Activated B cell treated with CpG ODN at 0.5 μM for 24 hours (primary cell): ENCODE measurements at regions not wholly inside any gene's neighbourhood (a gene's known extent, or its start where the extent isn't known, plus 50 kb on each side); places are given as distances from the start of the nearest gene placed in this dataset.

Experiments used
- ATAC-seq: fragments of 200-7000 bp; cut with Tn5 transposase; one replicate; pipeline ENCODE4 v1.10.0; 2021; ENCODE audit warnings: low read depth, mild to moderate bottlenecking, moderate library complexity
- CTCF ChIA-PET: fragments of 350-600 bp; sonication (Branson Sonifier 250); formaldehyde crosslinking; loops from one replicate; lab custom pipeline; 2021; ENCODE audit warnings: antibody characterized with exemption; lab: Charles Lee
- POLR2A ChIA-PET: fragments of 350-600 bp; sonication (Branson Sonifier 250); formaldehyde crosslinking; loops from one replicate; lab custom pipeline; 2021; ENCODE audit warnings: antibody characterized with exemption; lab: Charles Lee
- DNase-seq: peaks from one replicate; pipeline ENCODE4 v3.0.0; 2022
- H3K27ac Mint-ChIP-seq: one replicate; pipeline ENCODE4 v1.8.0; 2020; ENCODE audit warnings: mixed read lengths
- H3K27me3 Mint-ChIP-seq: one replicate; pipeline ENCODE4 v1.8.0; 2021; ENCODE audit warnings: mixed read lengths
- H3K36me3 Mint-ChIP-seq: one replicate; pipeline ENCODE4 v1.8.0; 2021; ENCODE audit warnings: low read depth, mixed read lengths
- H3K4me1 Mint-ChIP-seq: one replicate; pipeline ENCODE4 v1.8.0; 2021; ENCODE audit warnings: mixed read lengths
- H3K4me3 Mint-ChIP-seq: one replicate; pipeline ENCODE4 v1.8.0; 2020; ENCODE audit warnings: mild to moderate bottlenecking, mixed read lengths
- H3K9me3 Mint-ChIP-seq: one replicate; pipeline ENCODE4 v1.8.0; 2020; ENCODE audit warnings: mixed read lengths
- CTCF ChIP-seq: fragments of 200-600 bp; IDR thresholded peaks from one replicate; pipeline ENCODE4 v1.8.0; 2022; ENCODE audit warnings: antibody characterized with exemption, mild to moderate bottlenecking
- intact Hi-C: fragments of 100-400 bp; cut with micrococcal nuclease; formaldehyde crosslinking; loops from one replicate; pipeline ENCODE4 v1.15.1; 2024

DNA sequence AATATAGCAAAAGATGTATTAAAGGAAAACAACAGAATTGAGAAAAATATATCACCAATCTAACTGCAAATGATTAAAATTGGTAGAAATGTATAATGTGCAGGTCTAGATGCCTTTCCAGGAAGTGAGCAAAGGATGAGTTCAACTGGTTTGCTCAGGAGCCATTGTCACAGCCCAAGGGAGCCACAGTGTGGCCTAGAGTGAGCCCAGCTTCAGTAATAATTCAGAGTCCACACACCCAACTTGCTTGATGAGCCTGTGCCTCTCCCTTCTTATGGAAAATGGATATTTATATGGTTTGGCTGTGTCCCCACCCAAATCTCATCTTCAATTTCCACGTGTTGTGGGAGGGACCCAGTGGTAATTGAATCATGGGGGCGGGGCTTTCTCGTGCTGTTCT lies 92.2 kb upstream of the ASAP2 start:
- CTCF ChIA-PET: no interaction called here
- Mint-ChIP-seq H3K27ac (no peak overlapping the region), H3K4me1 (no peaks in the 10 kb centered on the region), H3K27me3 (no peaks in the 10 kb centered on the region), H3K4me3 (no peak overlapping the region), H3K36me3 (no peaks in the 10 kb centered on the region), H3K9me3 (no peaks in the 10 kb centered on the region)
- TF ChIP-seq CTCF: no peak
- ATAC-seq (no peak), DNase-seq (no peak)
- POLR2A ChIA-PET: no interaction called here
- intact Hi-C loops: no loop called here

- Mint-ChIP-seq H3K4me3 (no peak overlapping the region), H3K9me3 (no peaks in the 10 kb centered on the region), H3K4me1 (no peaks in the 10 kb centered on the region), H3K27me3 (no peaks in the 10 kb centered on the region), H3K27ac (no peak overlapping the region), H3K36me3 (no peaks in the 10 kb centered on the region)
- no peak for ATAC-seq
- no peak for DNase-seq
- CTCF ChIA-PET: no interaction called here
- intact Hi-C loops: no loop called here
- no peak for TF ChIP-seq CTCF
- POLR2A ChIA-PET: no interaction called here
Observed at GRCh38 chr2:9113916-9114315, 92.7 kb upstream of the ASAP2 start.

- ChIA-PET POLR2A (no interaction called here), CTCF (interaction anchor here (0.7 kb wide), 1 partner anchor 623 kb away, joined by 3 read pairs; no protein-coding TSS in a partner anchor)
- intact Hi-C loops: no loop called here
- Mint-ChIP-seq H3K4me1 (no peaks in the 10 kb centered on the region), H3K27ac (no peak overlapping the region), H3K9me3 (no peaks in the 10 kb centered on the region), H3K4me3 (no peak overlapping the region), H3K36me3 (no peaks in the 10 kb centered on the region), H3K27me3 (peaks cover 1% of the 10 kb centered on the region)
- no peak for TF ChIP-seq CTCF
- ATAC-seq (no peak), DNase-seq (no peak)
Observed at GRCh38 chr2:9113262-9113661, 93.3 kb upstream of the ASAP2 start.

- Mint-ChIP-seq H3K27me3 (peaks cover 1% of the 10 kb centered on the region), H3K9me3 (no peaks in the 10 kb centered on the region), H3K4me1 (no peaks in the 10 kb centered on the region), H3K4me3 (no peak overlapping the region), H3K36me3 (no peaks in the 10 kb centered on the region), H3K27ac (no peak overlapping the region)
- POLR2A ChIA-PET: no interaction called here
- ATAC-seq (no peak), DNase-seq (no peak)
- CTCF ChIA-PET: interaction anchor here (0.8 kb wide), 1 partner anchor 239 kb away, joined by 3 read pairs; no protein-coding TSS in a partner anchor
- TF ChIP-seq CTCF: no peak
- intact Hi-C loops: no loop called here
Observed at GRCh38 chr2:9112079-9112721, 94.4 kb upstream of the ASAP2 start.

DNA sequence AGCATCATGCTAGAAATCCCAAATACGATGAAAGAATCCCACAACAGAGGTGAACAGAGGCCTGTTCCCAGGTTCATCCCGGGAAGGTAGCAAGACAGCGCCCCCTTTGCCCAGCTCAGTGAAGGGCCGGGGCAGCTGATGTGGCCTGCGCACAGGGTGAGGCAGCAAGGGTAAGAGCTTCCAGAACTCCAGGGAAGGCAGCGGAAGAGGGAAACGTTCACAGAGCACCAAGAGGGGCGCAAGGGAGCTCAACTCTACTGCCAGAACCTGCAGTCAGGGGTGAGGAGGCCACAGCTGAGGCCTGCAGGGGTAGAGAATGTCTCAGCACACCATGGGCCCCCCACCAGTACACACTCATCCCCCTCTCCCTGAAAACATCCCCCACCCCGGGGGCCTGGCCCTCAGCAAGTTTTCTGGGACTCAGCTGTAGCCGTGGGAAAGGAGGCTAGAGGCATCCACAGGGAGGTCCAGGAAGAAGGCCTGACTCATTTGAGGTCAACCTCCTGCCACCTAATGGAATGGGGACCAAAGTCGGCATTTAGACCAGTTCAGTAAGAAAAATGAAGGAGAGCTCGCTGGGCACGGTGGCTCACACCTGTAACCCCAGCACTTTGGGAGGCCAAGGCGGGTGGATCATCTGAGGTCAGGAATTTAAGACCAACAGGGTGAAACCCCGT lies 95.6 kb upstream of the ASAP2 start:
- ATAC-seq: no peak
- TF ChIP-seq CTCF: no peak
- ChIA-PET CTCF (no interaction called here), POLR2A (no interaction called here)
- Mint-ChIP-seq H3K27ac (no peak overlapping the region), H3K4me3 (no peak overlapping the region), H3K9me3 (no peaks in the 10 kb centered on the region), H3K4me1 (no peaks in the 10 kb centered on the region), H3K27me3 (peaks cover 1% of the 10 kb centered on the region), H3K36me3 (no peaks in the 10 kb centered on the region)
- no peak for DNase-seq
- intact Hi-C loops: no loop called here
